NCI-H526 (cell line): ENCODE measurements at regions not wholly inside any gene's neighbourhood (a gene's known extent, or its start where the extent isn't known, plus 50 kb on each side); places are given as distances from the start of the nearest gene placed in this dataset.

Source experiments
- DNase-seq, 2 experiments: peaks; one replicate each; lab custom pipeline; 2025; lab: John Stamatoyannopoulos, UW

GRCh38 chr6:6376845-6377244, 56.4 kb upstream of the F13A1 start:
- no peak for DNase-seq

GRCh38 chr6:6377621-6378020, 57.2 kb upstream of the F13A1 start:
- DNase-seq, result no peak

GRCh38 chr6:6379573-6379972, 59.1 kb upstream of the F13A1 start:
- no peak for DNase-seq

- no peak for DNase-seq
Observed at GRCh38 chr6:6384520-6384919, 64.1 kb upstream of the F13A1 start.

- no peak for DNase-seq
Observed at GRCh38 chr6:6386010-6386409, 65.5 kb upstream of the F13A1 start.

GRCh38 chr6:6390849-6391602, 70.6 kb upstream of the F13A1 start:
- no peak for DNase-seq

GRCh38 chr6:6392214-6393068, 72.0 kb upstream of the F13A1 start:
- no peak for DNase-seq

- DNase-seq, result no peak
Observed at GRCh38 chr6:6393069-6393529, 72.6 kb upstream of the F13A1 start.

GRCh38 chr6:6395581-6396197, 75.2 kb upstream of the F13A1 start:
- DNase-seq, result no peak

GRCh38 chr6:6397842-6398241, 77.4 kb upstream of the F13A1 start:
- no peak for DNase-seq

- DNase-seq, result no peak
Observed at GRCh38 chr6:6399568-6399967, 79.1 kb upstream of the F13A1 start.

- DNase-seq, result no peak
Observed at GRCh38 chr6:6401401-6401800, 80.9 kb upstream of the F13A1 start.

GRCh38 chr6:6402006-6402405, 81.5 kb upstream of the F13A1 start:
- no peak for DNase-seq

- DNase-seq, result no peak
Observed at GRCh38 chr6:6402591-6402990, 82.1 kb upstream of the F13A1 start.

- no peak for DNase-seq
Observed at GRCh38 chr6:6405031-6405430, 84.6 kb upstream of the F13A1 start.

GRCh38 chr6:6405997-6406714, 85.7 kb upstream of the F13A1 start:
- DNase-seq, result no peak

- DNase-seq, result no peak
Observed at GRCh38 chr6:6406715-6407070, 86.2 kb upstream of the F13A1 start.

- no peak for DNase-seq
Observed at GRCh38 chr6:6407071-6407741, 86.7 kb upstream of the F13A1 start.

- no peak for DNase-seq
Observed at GRCh38 chr6:6409397-6410030, 89.1 kb upstream of the F13A1 start.

GRCh38 chr6:6411115-6411514, 90.7 kb upstream of the F13A1 start:
- DNase-seq, result no peak

GRCh38 chr6:6412221-6412620, 91.8 kb upstream of the F13A1 start:
- no peak for DNase-seq
